HG03103 (cell line): ENCODE measurements at regions not wholly inside any gene's neighbourhood (a gene's known extent, or its start where the extent isn't known, plus 50 kb on each side); places are given as distances from the start of the nearest gene placed in this dataset.
"Not testable (repeated sequence)": the region's sequence is repeated elsewhere in the genome, so short reads cannot be mapped to it uniquely, and the experiment has no call there.

ENCODE experiments used
- ATAC-seq: cut with Tn5 transposase; IDR thresholded peaks from one replicate; pipeline ENCODE4 v1.9.1; 2021; ENCODE audit warnings: low read depth; ENCODE audit not compliant: unreplicated experiment

GRCh38 chr4:100042235-100042634, 92.2 kb upstream of the H2AZ1 start:
- no peak for ATAC-seq

GRCh38 chr4:100041646-100042045, 91.6 kb upstream of the H2AZ1 start:
- ATAC-seq: no peak

- ATAC-seq: no peak
These were observed 84.1 kb upstream of the H2AZ1 start for GRCh38 chr4:100034023-100034664.

GRCh38 chr4:100026066-100026465, 76.0 kb upstream of the H2AZ1 start:
- ATAC-seq: no peak

GRCh38 chr4:100023800-100024199, 73.7 kb upstream of the H2AZ1 start:
- no peak for ATAC-seq

GRCh38 chr4:100022792-100023222, 72.7 kb upstream of the H2AZ1 start:
- ATAC-seq: no peak

- no peak for ATAC-seq
These were observed 69.7 kb upstream of the H2AZ1 start for GRCh38 chr4:100019821-100020220.

GRCh38 chr4:100017637-100018310, 67.7 kb upstream of the H2AZ1 start:
- ATAC-seq: peak; percentile 79

GRCh38 chr4:100016191-100016590, 66.1 kb upstream of the H2AZ1 start:
- no peak for ATAC-seq

GRCh38 chr4:100014616-100015015, 64.5 kb upstream of the H2AZ1 start:
- ATAC-seq: no peak

GRCh38 chr4:100009490-100009889, 59.4 kb upstream of the H2AZ1 start:
- ATAC-seq: no peak

GRCh38 chr4:100008048-100008447, 58.0 kb upstream of the H2AZ1 start:
- no peak for ATAC-seq

GRCh38 chr4:100006161-100006560, 56.1 kb upstream of the H2AZ1 start:
- ATAC-seq: not testable (repeated sequence)
